ENCODE measurements at regions not wholly inside any gene's neighbourhood (a gene's known extent, or its start where the extent isn't known, plus 50 kb on each side); places are given as distances from the start of the nearest gene placed in this dataset.
"Not testable (repeated sequence)": the region's sequence is repeated elsewhere in the genome, so short reads cannot be mapped to it uniquely, and the experiment has no call there.

- TF ChIP-seq, protein P1, sequence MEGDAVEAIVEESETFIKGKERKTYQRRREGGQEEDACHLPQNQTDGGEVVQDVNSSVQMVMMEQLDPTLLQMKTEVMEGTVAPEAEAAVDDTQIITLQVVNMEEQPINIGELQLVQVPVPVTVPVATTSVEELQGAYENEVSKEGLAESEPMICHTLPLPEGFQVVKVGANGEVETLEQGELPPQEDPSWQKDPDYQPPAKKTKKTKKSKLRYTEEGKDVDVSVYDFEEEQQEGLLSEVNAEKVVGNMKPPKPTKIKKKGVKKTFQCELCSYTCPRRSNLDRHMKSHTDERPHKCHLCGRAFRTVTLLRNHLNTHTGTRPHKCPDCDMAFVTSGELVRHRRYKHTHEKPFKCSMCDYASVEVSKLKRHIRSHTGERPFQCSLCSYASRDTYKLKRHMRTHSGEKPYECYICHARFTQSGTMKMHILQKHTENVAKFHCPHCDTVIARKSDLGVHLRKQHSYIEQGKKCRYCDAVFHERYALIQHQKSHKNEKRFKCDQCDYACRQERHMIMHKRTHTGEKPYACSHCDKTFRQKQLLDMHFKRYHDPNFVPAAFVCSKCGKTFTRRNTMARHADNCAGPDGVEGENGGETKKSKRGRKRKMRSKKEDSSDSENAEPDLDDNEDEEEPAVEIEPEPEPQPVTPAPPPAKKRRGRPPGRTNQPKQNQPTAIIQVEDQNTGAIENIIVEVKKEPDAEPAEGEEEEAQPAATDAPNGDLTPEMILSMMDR (IDR thresholded peaks at IDR 0.05): not testable (repeated sequence)
- not testable (repeated sequence) for TF ChIP-seq POLR2A (IDR thresholded peaks at IDR 0.05)
Observed at GRCh38 chr16:33709856-33710695, 250.7 kb downstream of the TP53TG3F start.
